ENCODE measurements at regions not wholly inside any gene's neighbourhood (a gene's known extent, or its start where the extent isn't known, plus 50 kb on each side); places are given as distances from the start of the nearest gene placed in this dataset.

- DNase-seq = no peak
- no peaks in the 10 kb centered on the region for H3K36me3 ChIP-seq
- H3K4me3 ChIP-seq (ENCODE audit: low read depth, low read length) = no peak overlapping the region
- H3K4me1 ChIP-seq = peaks cover 23% of the 10 kb centered on the region
- H3K9me3 ChIP-seq = no peaks in the 10 kb centered on the region
- no peaks in the 10 kb centered on the region for H3K27me3 ChIP-seq
- no peak for TF ChIP-seq CTCF (IDR thresholded peaks at IDR 0.05; ENCODE audit: low read depth, low read length)
Observed at GRCh38 chr5:142387024-142387682, 62.3 kb upstream of the SPRY4 start.

- TF ChIP-seq CTCF (IDR thresholded peaks at IDR 0.05; ENCODE audit: low read depth, low read length) = no peak
- Histone ChIP-seq H3K27me3 (no peaks in the 10 kb centered on the region), H3K9me3 (no peaks in the 10 kb centered on the region), H3K4me1 (peaks cover 21% of the 10 kb centered on the region), H3K36me3 (no peaks in the 10 kb centered on the region), H3K4me3 (ENCODE audit: low read depth, low read length) (no peak overlapping the region)
- DNase-seq = no peak
Observed at GRCh38 chr5:142386137-142387023, 61.6 kb upstream of the SPRY4 start.

DNA sequence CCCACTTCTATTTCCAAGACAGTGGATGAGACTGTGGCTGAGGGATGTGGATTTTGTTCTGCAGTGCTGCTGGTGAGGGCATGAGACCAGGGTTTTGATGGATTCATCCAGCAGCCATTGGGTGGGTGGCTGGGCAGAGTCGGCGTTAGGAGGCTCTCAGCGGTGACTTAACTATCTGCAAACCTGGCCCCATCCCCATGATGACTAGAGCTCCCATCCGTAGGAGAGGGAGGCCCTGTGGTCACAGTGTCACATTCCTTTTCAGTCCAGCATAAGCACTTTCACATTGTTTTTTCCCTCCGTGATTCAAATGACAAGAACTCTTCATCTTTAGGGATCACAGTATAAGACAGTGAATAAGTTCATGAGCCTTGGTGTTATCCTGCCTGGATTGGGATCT, 60.4 kb upstream of the SPRY4 start:
- Histone ChIP-seq H3K27me3 (no peaks in the 10 kb centered on the region), H3K9me3 (no peaks in the 10 kb centered on the region), H3K36me3 (no peaks in the 10 kb centered on the region), H3K4me1 (peaks cover 13% of the 10 kb centered on the region), H3K4me3 (ENCODE audit: low read depth, low read length) (no peak overlapping the region)
- no peak for DNase-seq
- no peak for TF ChIP-seq CTCF (IDR thresholded peaks at IDR 0.05; ENCODE audit: low read depth, low read length)

GRCh38 chr5:142384014-142384413, 59.2 kb upstream of the SPRY4 start:
- peaks cover 6% of the 10 kb centered on the region for H3K4me1 ChIP-seq
- H3K36me3 ChIP-seq = no peaks in the 10 kb centered on the region
- no peaks in the 10 kb centered on the region for H3K9me3 ChIP-seq
- no peak for TF ChIP-seq CTCF (IDR thresholded peaks at IDR 0.05; ENCODE audit: low read depth, low read length)
- H3K27me3 ChIP-seq = no peaks in the 10 kb centered on the region
- H3K4me3 ChIP-seq (ENCODE audit: low read depth, low read length) = no peak overlapping the region
- no peak for DNase-seq

- no peaks in the 10 kb centered on the region for H3K36me3 ChIP-seq
- no peak for DNase-seq
- H3K9me3 ChIP-seq = no peaks in the 10 kb centered on the region
- H3K4me3 ChIP-seq (ENCODE audit: low read depth, low read length) = no peak overlapping the region
- TF ChIP-seq CTCF (IDR thresholded peaks at IDR 0.05; ENCODE audit: low read depth, low read length) = no peak
- H3K27me3 ChIP-seq = no peaks in the 10 kb centered on the region
- H3K4me1 ChIP-seq = peaks cover 10% of the 10 kb centered on the region
Observed at GRCh38 chr5:142382186-142382585, 57.4 kb upstream of the SPRY4 start.

All from BE2C (cell line).